ENCODE measurements at regions not wholly inside any gene's neighbourhood (a gene's known extent, or its start where the extent isn't known, plus 50 kb on each side); places are given as distances from the start of the nearest gene placed in this dataset.

DNA sequence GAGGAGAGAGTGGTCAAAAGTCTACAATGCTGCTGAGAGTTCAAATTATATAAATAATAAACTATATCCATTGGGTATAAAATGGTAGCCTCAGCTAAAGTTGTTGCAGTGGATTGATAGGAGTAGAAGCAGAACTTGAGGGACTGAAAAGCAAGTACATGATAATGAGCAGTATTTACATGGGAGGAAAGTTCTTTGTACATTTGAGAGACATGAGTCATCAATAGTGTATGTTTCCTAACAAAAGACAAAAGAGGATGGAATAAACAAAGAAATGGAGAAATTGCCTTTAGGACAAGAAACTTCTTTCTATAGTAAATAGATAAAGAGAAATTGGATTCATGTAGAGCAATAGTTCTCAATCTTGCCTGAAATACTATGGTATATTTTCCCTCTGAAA, 110.0 kb upstream of the PLSCR5 start:
- H3K9me2 ChIP-seq (ENCODE audit: insufficient read depth): peaks cover 6% of the 10 kb centered on the region; the same call in 1 of the 2 replicates
- ATAC-seq: no peak
- no peak overlapping the region for H3K4me2 ChIP-seq
- no peak overlapping the region for H3K4me3 ChIP-seq
- H3K27me3 ChIP-seq (ENCODE audit: insufficient read depth): no peaks in the 10 kb centered on the region
- Mint-ChIP-seq H3K27me3 (ENCODE audit: insufficient read depth, low read depth, poor library complexity) (no peaks in the 10 kb centered on the region), H3K27ac (no peak overlapping the region), H3K9me3 (no peaks in the 10 kb centered on the region), H3K4me1 (peaks cover 3% of the 10 kb centered on the region; the same call in 2 of the 3 replicates), H3K4me3 (no peak overlapping the region), H3K36me3 (ENCODE audit: low read depth) (no peaks in the 10 kb centered on the region)
- TF ChIP-seq, protein P1, sequence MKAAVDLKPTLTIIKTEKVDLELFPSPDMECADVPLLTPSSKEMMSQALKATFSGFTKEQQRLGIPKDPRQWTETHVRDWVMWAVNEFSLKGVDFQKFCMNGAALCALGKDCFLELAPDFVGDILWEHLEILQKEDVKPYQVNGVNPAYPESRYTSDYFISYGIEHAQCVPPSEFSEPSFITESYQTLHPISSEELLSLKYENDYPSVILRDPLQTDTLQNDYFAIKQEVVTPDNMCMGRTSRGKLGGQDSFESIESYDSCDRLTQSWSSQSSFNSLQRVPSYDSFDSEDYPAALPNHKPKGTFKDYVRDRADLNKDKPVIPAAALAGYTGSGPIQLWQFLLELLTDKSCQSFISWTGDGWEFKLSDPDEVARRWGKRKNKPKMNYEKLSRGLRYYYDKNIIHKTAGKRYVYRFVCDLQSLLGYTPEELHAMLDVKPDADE (IDR thresholded peaks at IDR 0.05): no peak
- H3F3A ChIP-seq (replicated peaks; ENCODE audit: low read depth): no peaks in the 10 kb centered on the region
- H3K27ac ChIP-seq (ENCODE audit: low read depth): no peak overlapping the region
- H3K36me3 ChIP-seq (ENCODE audit: insufficient read depth): no peaks in the 10 kb centered on the region
- no peaks in the 10 kb centered on the region for H3K4me1 ChIP-seq (ENCODE audit: insufficient read depth)
- no peaks in the 10 kb centered on the region for H3K79me2 ChIP-seq (replicated peaks; ENCODE audit: insufficient read depth)
- no peaks in the 10 kb centered on the region for H4K20me1 ChIP-seq (replicated peaks; ENCODE audit: insufficient read depth)
- no peak overlapping the region for H2AFZ ChIP-seq
- DNase-seq (ENCODE audit: low spot score): no peak

DNA sequence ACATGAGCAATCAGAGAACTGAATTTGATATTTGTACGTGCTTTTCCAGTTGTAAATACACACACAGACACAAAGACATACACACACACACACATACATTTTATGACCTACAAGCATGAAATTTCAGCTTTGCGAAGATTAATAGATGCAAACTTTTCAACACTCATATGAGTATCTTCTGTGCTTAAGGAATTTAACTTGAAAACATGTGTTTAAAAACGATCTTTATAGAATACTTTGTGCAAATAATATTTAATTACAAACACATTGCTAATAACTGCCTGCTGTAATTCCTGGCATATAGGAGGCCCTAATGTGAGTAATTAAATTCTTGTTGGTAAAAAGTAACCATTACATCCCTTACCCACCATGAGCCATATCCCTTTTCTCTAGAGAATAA, 107.7 kb upstream of the PLSCR5 start:
- H3K9me3 Mint-ChIP-seq: no peaks in the 10 kb centered on the region
- H3K27me3 Mint-ChIP-seq (ENCODE audit: insufficient read depth, low read depth, poor library complexity): no peaks in the 10 kb centered on the region
- no peak overlapping the region for H2AFZ ChIP-seq
- no peaks in the 10 kb centered on the region for H3K79me2 ChIP-seq (replicated peaks; ENCODE audit: insufficient read depth)
- H3K4me1 ChIP-seq (ENCODE audit: insufficient read depth): no peaks in the 10 kb centered on the region
- no peaks in the 10 kb centered on the region for H4K20me1 ChIP-seq (replicated peaks; ENCODE audit: insufficient read depth)
- no peaks in the 10 kb centered on the region for H3K27me3 ChIP-seq (ENCODE audit: insufficient read depth)
- no peak overlapping the region for H3K4me3 ChIP-seq
- ATAC-seq: no peak
- DNase-seq (ENCODE audit: low spot score): no peak
- H3F3A ChIP-seq (replicated peaks; ENCODE audit: low read depth): no peaks in the 10 kb centered on the region
- no peak overlapping the region for H3K27ac ChIP-seq (ENCODE audit: low read depth)
- no peak overlapping the region for H3K27ac Mint-ChIP-seq
- H3K9me2 ChIP-seq (ENCODE audit: insufficient read depth): peaks cover 6% of the 10 kb centered on the region; the same call in 1 of the 2 replicates
- peaks cover 3% of the 10 kb centered on the region; the same call in 2 of the 3 replicates for H3K4me1 Mint-ChIP-seq
- H3K4me2 ChIP-seq: no peak overlapping the region
- no peaks in the 10 kb centered on the region for H3K36me3 Mint-ChIP-seq (ENCODE audit: low read depth)
- H3K4me3 Mint-ChIP-seq: no peak overlapping the region
- H3K36me3 ChIP-seq (ENCODE audit: insufficient read depth): no peaks in the 10 kb centered on the region
- TF ChIP-seq STAT1 (IDR thresholded peaks at IDR 0.05; ENCODE audit: unreplicated experiment): no peak
- TF ChIP-seq, protein P1 (IDR thresholded peaks at IDR 0.05): no peak
- no peak for TF ChIP-seq EZH2 (IDR thresholded peaks at IDR 0.05; ENCODE audit: low read depth, unreplicated experiment)
- no peak for TF ChIP-seq ZNF331 (CRISPR knock-in tag; IDR thresholded peaks at IDR 0.05; ENCODE audit: low read depth)
- TF ChIP-seq, protein P2, sequence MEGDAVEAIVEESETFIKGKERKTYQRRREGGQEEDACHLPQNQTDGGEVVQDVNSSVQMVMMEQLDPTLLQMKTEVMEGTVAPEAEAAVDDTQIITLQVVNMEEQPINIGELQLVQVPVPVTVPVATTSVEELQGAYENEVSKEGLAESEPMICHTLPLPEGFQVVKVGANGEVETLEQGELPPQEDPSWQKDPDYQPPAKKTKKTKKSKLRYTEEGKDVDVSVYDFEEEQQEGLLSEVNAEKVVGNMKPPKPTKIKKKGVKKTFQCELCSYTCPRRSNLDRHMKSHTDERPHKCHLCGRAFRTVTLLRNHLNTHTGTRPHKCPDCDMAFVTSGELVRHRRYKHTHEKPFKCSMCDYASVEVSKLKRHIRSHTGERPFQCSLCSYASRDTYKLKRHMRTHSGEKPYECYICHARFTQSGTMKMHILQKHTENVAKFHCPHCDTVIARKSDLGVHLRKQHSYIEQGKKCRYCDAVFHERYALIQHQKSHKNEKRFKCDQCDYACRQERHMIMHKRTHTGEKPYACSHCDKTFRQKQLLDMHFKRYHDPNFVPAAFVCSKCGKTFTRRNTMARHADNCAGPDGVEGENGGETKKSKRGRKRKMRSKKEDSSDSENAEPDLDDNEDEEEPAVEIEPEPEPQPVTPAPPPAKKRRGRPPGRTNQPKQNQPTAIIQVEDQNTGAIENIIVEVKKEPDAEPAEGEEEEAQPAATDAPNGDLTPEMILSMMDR (conservative IDR thresholded peaks at IDR 0.05; ENCODE audit: low read depth in 2 of 2): no peak
- no peak for TF ChIP-seq ZNF114 (CRISPR knock-in tag; IDR thresholded peaks at IDR 0.05)
- TF ChIP-seq, protein P3, sequence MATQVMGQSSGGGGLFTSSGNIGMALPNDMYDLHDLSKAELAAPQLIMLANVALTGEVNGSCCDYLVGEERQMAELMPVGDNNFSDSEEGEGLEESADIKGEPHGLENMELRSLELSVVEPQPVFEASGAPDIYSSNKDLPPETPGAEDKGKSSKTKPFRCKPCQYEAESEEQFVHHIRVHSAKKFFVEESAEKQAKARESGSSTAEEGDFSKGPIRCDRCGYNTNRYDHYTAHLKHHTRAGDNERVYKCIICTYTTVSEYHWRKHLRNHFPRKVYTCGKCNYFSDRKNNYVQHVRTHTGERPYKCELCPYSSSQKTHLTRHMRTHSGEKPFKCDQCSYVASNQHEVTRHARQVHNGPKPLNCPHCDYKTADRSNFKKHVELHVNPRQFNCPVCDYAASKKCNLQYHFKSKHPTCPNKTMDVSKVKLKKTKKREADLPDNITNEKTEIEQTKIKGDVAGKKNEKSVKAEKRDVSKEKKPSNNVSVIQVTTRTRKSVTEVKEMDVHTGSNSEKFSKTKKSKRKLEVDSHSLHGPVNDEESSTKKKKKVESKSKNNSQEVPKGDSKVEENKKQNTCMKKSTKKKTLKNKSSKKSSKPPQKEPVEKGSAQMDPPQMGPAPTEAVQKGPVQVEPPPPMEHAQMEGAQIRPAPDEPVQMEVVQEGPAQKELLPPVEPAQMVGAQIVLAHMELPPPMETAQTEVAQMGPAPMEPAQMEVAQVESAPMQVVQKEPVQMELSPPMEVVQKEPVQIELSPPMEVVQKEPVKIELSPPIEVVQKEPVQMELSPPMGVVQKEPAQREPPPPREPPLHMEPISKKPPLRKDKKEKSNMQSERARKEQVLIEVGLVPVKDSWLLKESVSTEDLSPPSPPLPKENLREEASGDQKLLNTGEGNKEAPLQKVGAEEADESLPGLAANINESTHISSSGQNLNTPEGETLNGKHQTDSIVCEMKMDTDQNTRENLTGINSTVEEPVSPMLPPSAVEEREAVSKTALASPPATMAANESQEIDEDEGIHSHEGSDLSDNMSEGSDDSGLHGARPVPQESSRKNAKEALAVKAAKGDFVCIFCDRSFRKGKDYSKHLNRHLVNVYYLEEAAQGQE (IDR thresholded peaks at IDR 0.05; ENCODE audit: unreplicated experiment): no peak
- TF ChIP-seq EZH2phosphoT487 (IDR thresholded peaks at IDR 0.05; ENCODE audit: unreplicated experiment): no peak
